ENCODE measurements at regions not wholly inside any gene's neighbourhood (a gene's known extent, or its start where the extent isn't known, plus 50 kb on each side); places are given as distances from the start of the nearest gene placed in this dataset.

DNA sequence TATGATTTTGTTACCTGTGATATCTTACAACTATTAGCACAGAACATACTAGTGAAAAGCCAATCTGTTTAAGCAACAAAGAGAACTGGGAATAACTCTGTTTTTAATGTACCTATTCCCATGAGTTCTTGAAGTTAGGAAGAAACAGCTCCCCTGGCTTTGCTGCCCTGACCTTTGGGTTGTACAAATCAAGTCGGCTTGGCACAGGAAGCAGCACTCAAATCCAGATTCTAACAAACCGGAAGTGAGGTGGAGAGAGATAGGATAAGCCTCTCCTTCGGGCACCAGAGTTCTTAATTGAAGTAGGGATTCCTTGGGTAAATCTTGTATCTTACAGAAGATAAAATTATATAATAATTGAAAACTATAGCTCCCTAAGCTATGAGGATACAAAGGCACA, 144.8 kb upstream of the CPEB2 start:
- Histone ChIP-seq H3K4me3 (ENCODE audit: low read depth, low read length) (no peak overlapping the region), H2AFZ (no peak overlapping the region), H3K79me2 (no peaks in the 10 kb centered on the region), H3K4me1 (no peaks in the 10 kb centered on the region), H3K27me3 (ENCODE audit: control insufficient read depth, insufficient read depth, low read length) (no peaks in the 10 kb centered on the region), H3K9me3 (ENCODE audit: control insufficient read depth, low read length) (no peaks in the 10 kb centered on the region), H3K27ac (no peak overlapping the region), H3K4me2 (ENCODE audit: low read length) (no peak overlapping the region), H3K36me3 (ENCODE audit: control insufficient read depth, insufficient read depth, low read length) (no peaks in the 10 kb centered on the region), H3K9ac (no peak overlapping the region)
- TF ChIP-seq, protein P1, sequence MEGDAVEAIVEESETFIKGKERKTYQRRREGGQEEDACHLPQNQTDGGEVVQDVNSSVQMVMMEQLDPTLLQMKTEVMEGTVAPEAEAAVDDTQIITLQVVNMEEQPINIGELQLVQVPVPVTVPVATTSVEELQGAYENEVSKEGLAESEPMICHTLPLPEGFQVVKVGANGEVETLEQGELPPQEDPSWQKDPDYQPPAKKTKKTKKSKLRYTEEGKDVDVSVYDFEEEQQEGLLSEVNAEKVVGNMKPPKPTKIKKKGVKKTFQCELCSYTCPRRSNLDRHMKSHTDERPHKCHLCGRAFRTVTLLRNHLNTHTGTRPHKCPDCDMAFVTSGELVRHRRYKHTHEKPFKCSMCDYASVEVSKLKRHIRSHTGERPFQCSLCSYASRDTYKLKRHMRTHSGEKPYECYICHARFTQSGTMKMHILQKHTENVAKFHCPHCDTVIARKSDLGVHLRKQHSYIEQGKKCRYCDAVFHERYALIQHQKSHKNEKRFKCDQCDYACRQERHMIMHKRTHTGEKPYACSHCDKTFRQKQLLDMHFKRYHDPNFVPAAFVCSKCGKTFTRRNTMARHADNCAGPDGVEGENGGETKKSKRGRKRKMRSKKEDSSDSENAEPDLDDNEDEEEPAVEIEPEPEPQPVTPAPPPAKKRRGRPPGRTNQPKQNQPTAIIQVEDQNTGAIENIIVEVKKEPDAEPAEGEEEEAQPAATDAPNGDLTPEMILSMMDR (IDR thresholded peaks at IDR 0.05) = no peak

DNA sequence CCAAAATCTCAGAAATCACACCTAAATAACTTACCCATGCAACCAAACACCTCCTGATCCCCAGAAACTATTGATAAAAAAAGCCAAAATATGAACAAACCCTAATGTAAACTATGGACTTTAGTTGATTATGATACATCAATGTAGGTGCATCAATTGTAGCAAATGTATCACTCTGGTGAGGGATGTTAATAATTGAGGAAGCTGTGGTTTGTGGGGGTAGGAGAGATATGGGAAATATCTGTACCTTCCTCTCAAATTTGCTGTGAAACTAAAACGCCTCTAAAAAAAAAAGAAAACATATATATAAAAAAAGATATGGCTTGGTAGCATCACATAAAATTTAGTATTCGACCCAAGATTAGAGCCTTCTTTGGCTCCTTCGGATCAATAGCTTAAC, 144.3 kb upstream of the CPEB2 start:
- TF ChIP-seq, protein P1 (IDR thresholded peaks at IDR 0.05) = no peak
- H2AFZ ChIP-seq = no peak overlapping the region
- no peak overlapping the region for H3K9ac ChIP-seq
- H3K36me3 ChIP-seq (ENCODE audit: control insufficient read depth, insufficient read depth, low read length) = no peaks in the 10 kb centered on the region
- H3K79me2 ChIP-seq = no peaks in the 10 kb centered on the region
- no peaks in the 10 kb centered on the region for H3K9me3 ChIP-seq (ENCODE audit: control insufficient read depth, low read length)
- no peak overlapping the region for H3K27ac ChIP-seq
- H3K4me3 ChIP-seq (ENCODE audit: low read depth, low read length) = no peak overlapping the region
- H3K4me2 ChIP-seq (ENCODE audit: low read length) = no peak overlapping the region
- H3K27me3 ChIP-seq (ENCODE audit: control insufficient read depth, insufficient read depth, low read length) = no peaks in the 10 kb centered on the region
- no peaks in the 10 kb centered on the region for H3K4me1 ChIP-seq

DNA sequence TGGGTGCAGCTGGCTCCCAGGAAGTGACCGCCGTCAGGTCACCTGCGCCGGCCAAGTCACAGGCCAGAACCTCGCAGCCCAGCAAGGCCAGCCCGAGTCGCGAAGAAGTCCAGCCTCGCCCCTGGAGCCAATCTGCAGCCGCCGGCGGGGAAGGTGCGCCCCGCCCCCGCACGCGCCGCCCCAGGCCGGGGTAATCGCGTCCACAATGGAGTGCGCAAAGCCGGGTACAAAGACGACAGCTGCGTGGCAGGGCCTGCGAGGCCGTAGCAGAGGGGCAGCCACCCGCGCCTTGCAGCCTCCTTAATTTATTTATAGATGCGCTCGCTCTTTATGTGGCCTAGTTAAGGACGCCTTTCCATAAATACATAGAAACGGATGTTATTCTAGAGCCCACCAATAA, 139.4 kb upstream of the CPEB2 start:
- no peaks in the 10 kb centered on the region for H3K79me2 ChIP-seq
- H2AFZ ChIP-seq = no peak overlapping the region
- TF ChIP-seq, protein P1 (IDR thresholded peaks at IDR 0.05) = no peak
- no peak overlapping the region for H3K4me3 ChIP-seq (ENCODE audit: low read depth, low read length)
- H3K27me3 ChIP-seq (ENCODE audit: control insufficient read depth, insufficient read depth, low read length) = no peaks in the 10 kb centered on the region
- H3K4me2 ChIP-seq (ENCODE audit: low read length) = no peak overlapping the region
- H3K27ac ChIP-seq = no peak overlapping the region
- no peaks in the 10 kb centered on the region for H3K36me3 ChIP-seq (ENCODE audit: control insufficient read depth, insufficient read depth, low read length)
- no peaks in the 10 kb centered on the region for H3K4me1 ChIP-seq
- H3K9ac ChIP-seq = no peak overlapping the region
- no peaks in the 10 kb centered on the region for H3K9me3 ChIP-seq (ENCODE audit: control insufficient read depth, low read length)

DNA sequence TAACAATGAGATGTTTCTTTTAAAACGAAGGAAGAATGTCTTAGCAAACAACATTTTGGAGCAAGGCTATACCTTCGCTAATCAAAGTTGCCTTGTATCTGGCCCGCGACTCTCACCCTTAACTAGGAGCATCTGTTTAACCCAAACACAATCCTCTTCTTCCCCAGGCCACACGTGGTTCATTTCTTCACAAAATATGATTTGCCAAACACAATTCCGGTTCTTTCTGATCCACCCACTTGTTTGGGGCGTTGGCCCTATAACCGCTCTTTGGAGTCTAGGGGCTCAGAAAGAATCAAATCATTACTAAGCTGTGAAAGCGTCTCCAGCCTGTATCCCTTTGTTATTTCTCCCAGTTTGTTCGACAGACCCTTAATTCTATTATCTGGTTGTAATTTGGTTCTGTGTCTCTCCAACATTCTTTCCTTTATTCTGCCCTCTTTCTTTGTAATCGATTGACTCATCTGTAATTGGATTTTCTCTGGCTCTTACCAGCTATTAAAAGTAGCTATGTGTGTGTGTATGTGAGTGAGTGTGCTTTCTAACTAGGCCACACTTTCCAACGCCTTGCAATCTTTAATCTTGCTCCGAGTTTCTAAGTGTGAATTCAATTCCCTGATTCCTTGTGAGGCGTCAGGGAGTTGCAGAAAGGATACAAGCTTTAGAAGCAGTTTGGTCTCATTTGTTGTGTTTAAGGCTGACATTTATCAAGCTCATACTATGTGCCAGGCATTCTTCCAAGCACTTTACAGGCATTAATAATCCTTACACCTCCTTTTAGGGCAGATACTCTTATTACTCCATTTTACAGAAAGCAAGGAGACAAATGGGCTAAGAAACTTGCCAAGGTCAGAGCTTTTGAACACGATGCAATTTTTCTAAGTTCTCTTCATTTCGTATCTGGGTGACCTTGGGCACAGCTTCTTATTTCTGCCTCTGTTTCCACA, 138.6 kb upstream of the CPEB2 start:
- no peaks in the 10 kb centered on the region for H3K79me2 ChIP-seq
- H3K4me1 ChIP-seq = no peaks in the 10 kb centered on the region
- H3K27me3 ChIP-seq (ENCODE audit: control insufficient read depth, insufficient read depth, low read length) = no peaks in the 10 kb centered on the region
- no peak overlapping the region for H2AFZ ChIP-seq
- no peaks in the 10 kb centered on the region for H3K36me3 ChIP-seq (ENCODE audit: control insufficient read depth, insufficient read depth, low read length)
- H3K4me2 ChIP-seq (ENCODE audit: low read length) = no peak overlapping the region
- no peaks in the 10 kb centered on the region for H3K9me3 ChIP-seq (ENCODE audit: control insufficient read depth, low read length)
- no peak overlapping the region for H3K27ac ChIP-seq
- no peak overlapping the region for H3K4me3 ChIP-seq (ENCODE audit: low read depth, low read length)
- no peak overlapping the region for H3K9ac ChIP-seq
- TF ChIP-seq, protein P1 (IDR thresholded peaks at IDR 0.05) = no peak
